Colonic mucosa (tissue), 4 donors: ENCODE measurements at regions not wholly inside any gene's neighbourhood (a gene's known extent, or its start where the extent isn't known, plus 50 kb on each side); places are given as distances from the start of the nearest gene placed in this dataset.
"Not testable (repeated sequence)": the region's sequence is repeated elsewhere in the genome, so short reads cannot be mapped to it uniquely, and the experiment has no call there.

Experiments
- DNase-seq: peaks from one replicate; pipeline ENCODE4 v3.0.0-alpha.2; 2020
- H3K27ac ChIP-seq: fragments of 200-600 bp; one replicate; pipeline ENCODE4 v1.8.0; 2021
- H3K27me3 ChIP-seq: fragments of 200-600 bp; one replicate; pipeline ENCODE4 v1.8.0; 2021
- H3K36me3 ChIP-seq: fragments of 200-600 bp; one replicate; pipeline ENCODE4 v1.8.0; 2021
- H3K4me1 ChIP-seq: fragments of 200-600 bp; one replicate; pipeline ENCODE4 v1.8.0; 2021; ENCODE audit warnings: mild to moderate bottlenecking
- H3K4me3 ChIP-seq: fragments of 200-600 bp; one replicate; pipeline ENCODE4 v1.8.0; 2021
- H3K9ac ChIP-seq, 2 donors: one replicate each; pipeline ENCODE4 v1.7.0; 2013; ENCODE audit warnings: control low read depth in 2 of 2, low read depth in 2 of 2, low read length in 2 of 2
- H3K9me3 ChIP-seq: fragments of 200-600 bp; one replicate; pipeline ENCODE4 v1.8.0; 2021
- intact Hi-C: fragments of 100-400 bp; cut with DNase I; formaldehyde crosslinking; loops from one replicate; pipeline ENCODE4 v1.14.1; 2022
- TF ChIP-seq, protein P1 (sequence below): fragments of 200-600 bp; IDR thresholded peaks from one replicate; pipeline ENCODE4 v1.8.0; 2022; ENCODE audit warnings: antibody characterized with exemption, mild to moderate bottlenecking
- donor health status: healthy.
- donor health status: DM: no; HTN: no; CAD: no.
- donor health status: DM: no; HTN: no; CAD: no.

DNA sequence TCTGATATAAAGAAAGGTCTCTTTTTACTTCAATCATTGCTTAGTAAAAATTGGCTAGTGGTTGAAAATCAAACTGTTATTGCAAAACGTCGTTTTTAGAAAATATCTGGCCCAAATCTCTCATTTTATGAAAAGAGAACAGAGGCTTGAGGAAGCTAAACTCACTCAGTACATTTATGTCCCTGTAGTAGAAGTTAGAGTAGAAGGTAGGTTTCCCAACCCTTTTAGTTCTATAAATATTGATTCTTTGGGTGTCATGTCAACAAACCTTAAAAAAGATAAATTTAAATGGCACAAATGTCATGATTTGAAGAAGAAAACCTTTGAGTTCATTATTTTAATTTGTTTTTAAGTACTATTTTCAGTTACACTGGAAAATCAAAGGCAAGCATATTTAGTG lies 722.3 kb upstream of the NECTIN3 start:
- DNase-seq = no peak
- Histone ChIP-seq H3K36me3 (no peaks in the 10 kb centered on the region), H3K4me1 (no peaks in the 10 kb centered on the region), H3K9me3 (no peaks in the 10 kb centered on the region), H3K9ac (no peak overlapping the region), H3K27ac (no peak overlapping the region), H3K4me3 (no peak overlapping the region), H3K27me3 (no peaks in the 10 kb centered on the region)
- intact Hi-C loops = no loop called here
- TF ChIP-seq, protein P1, sequence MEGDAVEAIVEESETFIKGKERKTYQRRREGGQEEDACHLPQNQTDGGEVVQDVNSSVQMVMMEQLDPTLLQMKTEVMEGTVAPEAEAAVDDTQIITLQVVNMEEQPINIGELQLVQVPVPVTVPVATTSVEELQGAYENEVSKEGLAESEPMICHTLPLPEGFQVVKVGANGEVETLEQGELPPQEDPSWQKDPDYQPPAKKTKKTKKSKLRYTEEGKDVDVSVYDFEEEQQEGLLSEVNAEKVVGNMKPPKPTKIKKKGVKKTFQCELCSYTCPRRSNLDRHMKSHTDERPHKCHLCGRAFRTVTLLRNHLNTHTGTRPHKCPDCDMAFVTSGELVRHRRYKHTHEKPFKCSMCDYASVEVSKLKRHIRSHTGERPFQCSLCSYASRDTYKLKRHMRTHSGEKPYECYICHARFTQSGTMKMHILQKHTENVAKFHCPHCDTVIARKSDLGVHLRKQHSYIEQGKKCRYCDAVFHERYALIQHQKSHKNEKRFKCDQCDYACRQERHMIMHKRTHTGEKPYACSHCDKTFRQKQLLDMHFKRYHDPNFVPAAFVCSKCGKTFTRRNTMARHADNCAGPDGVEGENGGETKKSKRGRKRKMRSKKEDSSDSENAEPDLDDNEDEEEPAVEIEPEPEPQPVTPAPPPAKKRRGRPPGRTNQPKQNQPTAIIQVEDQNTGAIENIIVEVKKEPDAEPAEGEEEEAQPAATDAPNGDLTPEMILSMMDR = no peak

DNA sequence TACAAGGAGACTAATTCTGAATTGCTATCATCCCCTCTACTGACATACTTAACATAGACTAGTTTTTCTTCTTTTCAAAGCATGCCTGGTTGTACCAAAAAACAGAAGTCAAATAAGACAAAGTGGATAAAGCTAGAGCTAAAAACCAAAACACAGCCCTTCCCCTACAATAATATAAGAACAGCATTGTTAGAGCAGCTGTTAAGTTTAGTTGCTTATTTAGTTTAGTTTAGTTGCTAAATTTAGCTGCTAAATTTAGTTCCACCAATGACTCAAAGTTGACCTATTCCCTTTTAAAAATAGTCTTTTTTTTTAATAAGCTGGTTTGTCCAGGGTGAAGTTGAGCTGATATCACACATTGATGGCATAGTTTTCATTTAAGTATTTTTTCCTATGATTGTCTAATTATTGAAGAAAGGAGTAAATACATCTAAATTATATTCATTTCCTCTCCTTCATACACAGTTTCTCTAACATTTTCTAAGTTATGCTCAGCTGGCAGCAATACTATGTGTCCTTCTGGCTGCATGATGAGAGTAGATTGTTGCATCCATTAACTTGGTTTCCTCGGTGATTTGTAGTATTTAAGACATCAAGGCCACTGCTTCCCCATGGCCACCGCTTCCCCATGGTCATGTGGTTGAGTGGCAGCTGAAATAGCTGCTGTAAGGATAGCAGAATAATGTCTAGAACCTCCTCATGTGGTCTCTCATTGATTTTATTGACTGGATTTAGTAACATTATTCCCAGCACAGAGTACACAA lies 718.6 kb upstream of the NECTIN3 start:
- Histone ChIP-seq H3K4me3 (no peak overlapping the region), H3K36me3 (no peaks in the 10 kb centered on the region), H3K9me3 (no peaks in the 10 kb centered on the region), H3K27ac (no peak overlapping the region), H3K4me1 (no peaks in the 10 kb centered on the region), H3K27me3 (no peaks in the 10 kb centered on the region), H3K9ac (no peak overlapping the region)
- TF ChIP-seq, protein P1 = no peak
- intact Hi-C loops = no loop called here
- no peak for DNase-seq

DNA sequence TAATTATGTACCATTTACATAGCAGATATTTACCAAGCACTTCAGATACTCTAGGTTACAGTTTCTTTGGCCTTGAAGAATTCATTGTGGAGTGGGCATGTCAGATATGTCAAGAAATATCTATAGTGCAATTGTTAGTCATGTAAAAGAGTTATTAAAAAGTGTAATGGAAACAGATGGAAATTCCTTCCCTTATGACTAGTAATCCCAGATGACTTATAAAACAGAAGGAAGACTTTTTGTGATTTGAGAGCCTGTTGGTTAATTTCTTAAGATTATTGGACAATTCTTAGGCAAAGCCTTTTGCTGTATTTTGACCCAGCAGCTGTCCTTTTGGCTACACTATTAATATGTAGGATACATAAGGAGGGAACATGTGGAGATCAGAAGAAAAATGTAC lies 708.9 kb upstream of the NECTIN3 start:
- Histone ChIP-seq H3K27ac (no peak overlapping the region), H3K36me3 (no peaks in the 10 kb centered on the region), H3K4me1 (no peaks in the 10 kb centered on the region), H3K27me3 (no peaks in the 10 kb centered on the region), H3K9me3 (no peaks in the 10 kb centered on the region), H3K9ac (no peak overlapping the region), H3K4me3 (no peak overlapping the region)
- DNase-seq = no peak
- intact Hi-C loops = no loop called here
- TF ChIP-seq, protein P1 = no peak

DNA sequence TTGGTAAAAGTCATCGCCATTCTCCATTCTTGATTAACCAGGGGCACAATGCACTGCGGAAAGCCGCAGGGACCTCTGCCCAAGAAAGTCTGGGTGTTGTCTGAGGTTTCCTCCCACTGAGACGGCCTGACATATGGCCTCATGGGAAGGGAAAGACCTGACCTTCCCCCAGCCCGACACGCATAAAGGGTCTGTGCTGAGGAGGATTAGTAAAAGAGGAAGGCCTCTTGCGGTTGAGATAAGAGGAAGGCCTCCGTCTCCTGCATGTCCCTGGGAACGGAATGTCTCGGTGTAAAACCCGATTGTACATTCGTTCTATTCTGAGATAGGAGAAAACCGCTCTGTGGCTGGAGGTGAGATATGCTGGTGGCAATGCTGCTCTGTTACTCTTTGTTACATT lies 704.3 kb upstream of the NECTIN3 start:
- H3K36me3 ChIP-seq, H3K9me3 ChIP-seq, H3K9ac ChIP-seq, intact Hi-C loops, H3K27ac ChIP-seq, H3K27me3 ChIP-seq, H3K4me1 ChIP-seq, H3K4me3 ChIP-seq, DNase-seq: not testable (repeated sequence)

DNA sequence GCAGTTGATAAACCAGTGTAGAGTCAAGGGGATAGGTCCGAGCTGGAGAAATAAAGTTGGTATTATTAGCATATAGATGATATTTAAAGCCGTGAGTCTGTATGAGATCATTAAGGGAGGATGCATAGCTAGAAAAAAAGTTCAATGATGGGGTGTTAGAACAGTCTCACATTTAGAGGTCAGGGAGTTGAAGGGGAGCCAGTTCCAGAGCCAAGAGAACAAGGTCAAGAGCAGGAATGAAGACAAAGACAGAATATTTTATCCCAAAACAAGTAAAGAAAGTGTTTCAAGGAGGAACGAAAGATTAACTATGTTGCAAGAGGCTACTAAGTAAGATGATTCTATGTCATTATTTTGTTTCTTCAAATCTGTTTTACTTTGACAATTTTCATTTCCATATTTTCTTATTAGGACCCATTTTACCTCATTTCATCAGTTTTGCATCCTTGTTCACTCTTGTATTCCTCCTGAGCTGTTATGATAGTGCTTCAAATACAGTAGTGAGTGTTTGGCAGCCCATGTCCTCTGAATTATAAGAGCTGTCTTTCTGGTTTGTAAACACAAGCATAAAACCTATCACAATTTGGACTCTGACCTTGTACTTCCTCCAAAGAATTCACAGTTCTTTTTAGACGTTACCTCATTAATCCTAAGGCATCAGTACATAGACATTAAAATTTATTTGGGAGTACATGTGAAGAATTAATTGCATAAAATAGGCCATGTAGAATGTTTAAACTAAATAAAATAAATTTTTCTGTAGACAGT lies 695.7 kb upstream of the NECTIN3 start:
- TF ChIP-seq, protein P1 = no peak
- H3K27me3 ChIP-seq = no peaks in the 10 kb centered on the region
- no peak overlapping the region for H3K27ac ChIP-seq
- no peaks in the 10 kb centered on the region for H3K4me1 ChIP-seq
- H3K36me3 ChIP-seq = no peaks in the 10 kb centered on the region
- H3K9ac ChIP-seq = no peak overlapping the region
- H3K4me3 ChIP-seq = no peak overlapping the region
- no peaks in the 10 kb centered on the region for H3K9me3 ChIP-seq
- intact Hi-C loops = no loop called here
- no peak for DNase-seq

DNA sequence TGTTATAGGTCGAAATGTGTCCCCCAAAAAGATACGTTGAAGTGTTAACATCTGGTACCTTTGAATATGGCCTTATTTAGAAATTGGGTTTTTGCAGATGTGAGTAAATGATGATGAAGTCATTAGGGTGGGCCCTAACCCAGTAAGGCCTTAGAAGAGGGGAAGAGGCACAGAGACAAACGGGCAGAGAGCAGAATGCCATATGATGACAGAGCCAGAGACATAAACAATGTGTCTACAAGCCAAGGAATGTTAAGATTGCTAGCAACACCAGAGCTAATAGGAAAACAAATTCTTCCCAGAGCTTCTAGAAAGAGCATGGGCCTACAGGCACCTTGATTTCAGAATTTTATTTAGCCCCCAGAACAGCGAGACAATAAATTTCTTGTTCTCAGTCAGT lies 693.1 kb upstream of the NECTIN3 start:
- no peak for DNase-seq
- no peak overlapping the region for H3K4me3 ChIP-seq
- H3K9me3 ChIP-seq = no peaks in the 10 kb centered on the region
- no peak overlapping the region for H3K9ac ChIP-seq
- no peaks in the 10 kb centered on the region for H3K36me3 ChIP-seq
- no peaks in the 10 kb centered on the region for H3K27me3 ChIP-seq
- intact Hi-C loops = no loop called here
- H3K27ac ChIP-seq = no peak overlapping the region
- TF ChIP-seq, protein P1 = no peak
- no peaks in the 10 kb centered on the region for H3K4me1 ChIP-seq
